ENCODE measurements at regions not wholly inside any gene's neighbourhood (a gene's known extent, or its start where the extent isn't known, plus 50 kb on each side); places are given as distances from the start of the nearest gene placed in this dataset.

GRCh38 chr11:116301141-116301540 lies 471.6 kb downstream of the BUD13 start:
- no peak for TF ChIP-seq CTCF (IDR thresholded peaks at IDR 0.05)
- TF ChIP-seq POLR2AphosphoS5 (IDR thresholded peaks at IDR 0.05): no peak
- no peak for TF ChIP-seq POLR2A (IDR thresholded peaks at IDR 0.05)

All from prostate gland (tissue), 2 donors.